Dendritic cell treated with granulocyte-macrophage colony-stimulating factor and Interleukin-4, amounts not matched to agents 40 ng/mL and 50 ng/mL, for 4 days (primary cell): ENCODE measurements at regions not wholly inside any gene's neighbourhood (a gene's known extent, or its start where the extent isn't known, plus 50 kb on each side); places are given as distances from the start of the nearest gene placed in this dataset.

Experiments used
- H3K27ac Mint-ChIP-seq: one replicate; pipeline ENCODE4 v1.8.0; 2022; ENCODE audit warnings: mild to moderate bottlenecking, mixed read lengths
- H3K27me3 Mint-ChIP-seq: one replicate; pipeline ENCODE4 v1.8.0; 2022; ENCODE audit warnings: mild to moderate bottlenecking, mixed read lengths
- H3K36me3 Mint-ChIP-seq: one replicate; pipeline ENCODE4 v1.8.0; 2022; ENCODE audit warnings: low read depth, mixed read lengths
- H3K4me1 Mint-ChIP-seq: one replicate; pipeline ENCODE4 v1.8.0; 2022; ENCODE audit warnings: low read depth, mixed read lengths
- H3K4me3 Mint-ChIP-seq: one replicate; pipeline ENCODE4 v1.8.0; 2022; ENCODE audit warnings: mild to moderate bottlenecking, moderate library complexity, mixed read lengths
- H3K9me3 Mint-ChIP-seq: one replicate; pipeline ENCODE4 v1.8.0; 2022; ENCODE audit warnings: mixed read lengths
- intact Hi-C: fragments of 100-400 bp; cut with micrococcal nuclease; formaldehyde crosslinking; loops from one replicate; pipeline ENCODE4 v1.15.0; 2022

GRCh38 chr18:71441156-71441555, 1103.0 kb downstream of the CBLN2 start:
- H3K4me1 Mint-ChIP-seq: no peaks in the 10 kb centered on the region
- no peaks in the 10 kb centered on the region for H3K36me3 Mint-ChIP-seq
- peaks cover 21% of the 10 kb centered on the region for H3K9me3 Mint-ChIP-seq
- no peak overlapping the region for H3K4me3 Mint-ChIP-seq
- intact Hi-C loops: no loop called here
- H3K27me3 Mint-ChIP-seq: no peaks in the 10 kb centered on the region
- no peak overlapping the region for H3K27ac Mint-ChIP-seq

- Mint-ChIP-seq H3K9me3 (no peaks in the 10 kb centered on the region), H3K36me3 (no peaks in the 10 kb centered on the region), H3K27me3 (no peaks in the 10 kb centered on the region), H3K4me1 (no peaks in the 10 kb centered on the region), H3K4me3 (no peak overlapping the region), H3K27ac (no peak overlapping the region)
- intact Hi-C loops: no loop called here
These were observed 1106.6 kb downstream of the CBLN2 start for GRCh38 chr18:71437511-71437910.

DNA sequence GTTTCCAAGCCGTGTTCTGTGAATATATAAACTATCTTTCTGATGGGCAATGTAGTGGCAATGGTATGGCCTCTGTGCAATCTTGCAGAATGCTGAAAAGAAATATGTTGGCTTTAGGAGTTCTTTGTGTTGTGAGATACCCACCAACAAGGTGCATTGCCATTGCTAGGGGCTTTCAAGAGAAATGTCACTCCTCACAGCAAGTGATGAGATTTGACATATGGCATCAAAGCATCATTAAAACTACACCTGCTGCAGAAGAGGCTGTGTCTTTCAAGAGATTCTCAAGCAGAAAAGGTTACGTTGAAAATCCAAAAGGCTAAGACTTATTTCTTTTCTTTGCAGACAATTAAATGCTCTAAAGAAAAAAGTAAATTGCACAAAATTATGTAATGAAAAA, 1110.8 kb downstream of the CBLN2 start:
- Mint-ChIP-seq H3K27me3 (no peaks in the 10 kb centered on the region), H3K4me1 (no peaks in the 10 kb centered on the region), H3K27ac (no peak overlapping the region), H3K4me3 (no peak overlapping the region), H3K36me3 (no peaks in the 10 kb centered on the region), H3K9me3 (no peaks in the 10 kb centered on the region)
- intact Hi-C loops: no loop called here

- intact Hi-C loops: no loop called here
- no peaks in the 10 kb centered on the region for H3K27me3 Mint-ChIP-seq
- no peak overlapping the region for H3K4me3 Mint-ChIP-seq
- no peaks in the 10 kb centered on the region for H3K4me1 Mint-ChIP-seq
- H3K9me3 Mint-ChIP-seq: no peaks in the 10 kb centered on the region
- no peaks in the 10 kb centered on the region for H3K36me3 Mint-ChIP-seq
- no peak overlapping the region for H3K27ac Mint-ChIP-seq
These were observed 1112.5 kb downstream of the CBLN2 start for GRCh38 chr18:71431689-71432088.

GRCh38 chr18:71431171-71431570, 1113.0 kb downstream of the CBLN2 start:
- Mint-ChIP-seq H3K4me3 (no peak overlapping the region), H3K36me3 (no peaks in the 10 kb centered on the region), H3K9me3 (no peaks in the 10 kb centered on the region), H3K4me1 (no peaks in the 10 kb centered on the region), H3K27ac (no peak overlapping the region), H3K27me3 (no peaks in the 10 kb centered on the region)
- intact Hi-C loops: no loop called here

DNA sequence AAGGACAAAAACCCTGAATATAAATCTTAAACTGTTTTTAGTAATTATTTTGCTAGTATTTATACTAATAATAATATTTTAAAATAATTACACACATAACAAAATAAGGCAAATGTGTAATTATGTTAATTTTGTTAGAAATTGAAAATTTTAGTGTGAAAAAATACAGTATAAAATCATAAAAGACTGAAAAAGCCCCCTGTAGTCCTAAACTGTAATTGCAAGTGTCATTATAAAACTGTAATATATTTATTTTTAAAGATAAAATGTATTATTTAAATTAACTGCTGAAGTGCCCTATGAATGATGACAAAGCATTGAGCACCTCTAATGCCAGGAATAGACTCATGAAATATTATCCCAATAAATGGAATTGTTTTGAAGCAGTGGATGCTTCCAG, 1117.7 kb downstream of the CBLN2 start:
- no peaks in the 10 kb centered on the region for H3K36me3 Mint-ChIP-seq
- H3K4me1 Mint-ChIP-seq: no peaks in the 10 kb centered on the region

DNA sequence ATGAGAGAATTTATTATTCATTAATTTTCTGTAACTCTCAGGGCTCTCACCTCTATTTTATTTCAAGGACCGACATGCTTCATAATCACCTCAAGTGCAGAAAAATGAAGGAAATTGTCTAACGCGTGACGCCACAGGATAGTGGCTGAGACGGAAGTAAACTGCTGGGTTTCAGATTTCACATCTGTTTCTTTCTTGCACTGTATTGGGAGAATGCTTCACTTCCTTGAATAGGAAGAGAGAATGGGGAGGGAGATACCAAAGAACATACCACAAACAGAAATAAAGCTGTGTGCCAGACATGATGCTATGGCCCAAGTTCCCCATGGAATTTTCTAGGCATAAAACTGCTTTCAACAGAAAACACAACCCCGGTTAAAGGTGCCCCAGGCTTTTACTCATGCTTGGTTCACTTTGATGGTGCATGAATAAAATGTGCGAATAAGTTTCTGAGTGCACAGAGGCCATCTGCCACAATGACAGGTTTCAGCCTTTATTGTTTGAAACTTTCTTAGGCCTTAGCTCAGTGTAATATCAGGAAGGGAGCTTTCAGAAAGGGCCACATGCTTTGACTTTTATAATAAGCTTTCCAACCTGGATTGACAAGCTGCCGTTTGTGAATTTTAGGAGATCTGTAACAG, 1116.4 kb downstream of the SOCS6 start:
- Mint-ChIP-seq H3K27ac (no peak overlapping the region), H3K27me3 (no peaks in the 10 kb centered on the region), H3K9me3 (no peaks in the 10 kb centered on the region), H3K4me1 (no peaks in the 10 kb centered on the region), H3K36me3 (no peaks in the 10 kb centered on the region), H3K4me3 (no peak overlapping the region)
- intact Hi-C loops: no loop called here

More for the DNA sequence above, 1117.7 kb downstream of the CBLN2 start:
- intact Hi-C loops: no loop called here
- Mint-ChIP-seq H3K4me3 (no peak overlapping the region), H3K9me3 (peaks cover 6% of the 10 kb centered on the region), H3K27me3 (no peaks in the 10 kb centered on the region), H3K27ac (no peak overlapping the region)

- Mint-ChIP-seq H3K36me3 (no peaks in the 10 kb centered on the region), H3K27ac (no peak overlapping the region), H3K27me3 (no peaks in the 10 kb centered on the region), H3K4me1 (no peaks in the 10 kb centered on the region), H3K9me3 (no peaks in the 10 kb centered on the region), H3K4me3 (no peak overlapping the region)
- intact Hi-C loops: no loop called here
These were observed 1114.7 kb downstream of the SOCS6 start for GRCh38 chr18:71403501-71403900.

DNA sequence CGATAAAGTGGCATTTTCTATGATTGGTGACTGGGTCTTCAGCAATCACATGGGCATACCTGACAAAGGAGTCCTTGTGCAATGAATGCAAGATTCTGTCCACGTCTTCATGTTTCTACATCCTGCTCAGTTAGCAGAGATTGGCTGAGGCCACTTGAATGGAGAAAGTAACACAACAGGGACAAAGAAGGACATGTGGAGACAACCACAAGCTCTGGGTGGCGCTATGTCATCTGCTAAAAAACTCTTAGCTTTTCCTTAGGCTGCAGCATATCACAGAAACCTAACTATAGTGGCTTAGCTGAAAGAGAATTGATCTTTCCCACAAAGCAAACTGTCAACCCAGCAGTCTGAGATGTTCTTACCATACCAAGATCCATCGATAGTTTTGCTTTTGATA, 1109.7 kb downstream of the SOCS6 start:
- intact Hi-C loops: no loop called here
- Mint-ChIP-seq H3K4me1 (no peaks in the 10 kb centered on the region), H3K36me3 (no peaks in the 10 kb centered on the region), H3K9me3 (no peaks in the 10 kb centered on the region), H3K27ac (no peak overlapping the region), H3K4me3 (no peak overlapping the region), H3K27me3 (no peaks in the 10 kb centered on the region)

DNA sequence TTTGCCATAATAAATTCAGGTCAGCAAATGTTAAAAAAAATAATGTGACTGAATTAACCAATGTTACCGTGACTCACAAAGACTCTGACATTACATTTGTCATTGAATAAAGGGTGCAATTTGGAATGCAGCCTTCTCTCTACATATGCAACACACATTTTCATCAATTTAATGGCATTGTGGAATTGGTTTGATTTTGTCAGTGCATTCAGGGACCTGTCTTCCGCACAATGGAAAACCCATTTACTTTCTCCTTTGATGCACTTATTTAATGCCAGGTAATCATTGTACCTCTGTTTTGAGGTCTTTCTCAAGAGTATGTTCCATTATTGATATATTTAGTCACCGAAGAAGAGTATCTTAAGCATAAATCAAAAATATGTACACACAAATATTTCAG, 1099.3 kb downstream of the SOCS6 start:
- H3K27ac Mint-ChIP-seq: no peak overlapping the region
- H3K4me3 Mint-ChIP-seq: no peak overlapping the region
- H3K4me1 Mint-ChIP-seq: no peaks in the 10 kb centered on the region
- H3K27me3 Mint-ChIP-seq: no peaks in the 10 kb centered on the region
- intact Hi-C loops: no loop called here
- H3K36me3 Mint-ChIP-seq: no peaks in the 10 kb centered on the region
- no peaks in the 10 kb centered on the region for H3K9me3 Mint-ChIP-seq

- Mint-ChIP-seq H3K4me1 (no peaks in the 10 kb centered on the region), H3K9me3 (peaks cover 17% of the 10 kb centered on the region), H3K27ac (no peak overlapping the region), H3K36me3 (no peaks in the 10 kb centered on the region), H3K27me3 (no peaks in the 10 kb centered on the region), H3K4me3 (no peak overlapping the region)
- intact Hi-C loops: no loop called here
These were observed 1085.6 kb downstream of the SOCS6 start for GRCh38 chr18:71374294-71375000.

- Mint-ChIP-seq H3K4me3 (no peak overlapping the region), H3K4me1 (no peaks in the 10 kb centered on the region), H3K36me3 (no peaks in the 10 kb centered on the region), H3K27ac (no peak overlapping the region), H3K9me3 (peaks cover 31% of the 10 kb centered on the region), H3K27me3 (no peaks in the 10 kb centered on the region)
- intact Hi-C loops: no loop called here
These were observed 1083.2 kb downstream of the SOCS6 start for GRCh38 chr18:71371951-71372605.

GRCh38 chr18:71370671-71371445, 1082.0 kb downstream of the SOCS6 start:
- peaks cover 42% of the 10 kb centered on the region for H3K9me3 Mint-ChIP-seq
- no peak overlapping the region for H3K4me3 Mint-ChIP-seq

DNA sequence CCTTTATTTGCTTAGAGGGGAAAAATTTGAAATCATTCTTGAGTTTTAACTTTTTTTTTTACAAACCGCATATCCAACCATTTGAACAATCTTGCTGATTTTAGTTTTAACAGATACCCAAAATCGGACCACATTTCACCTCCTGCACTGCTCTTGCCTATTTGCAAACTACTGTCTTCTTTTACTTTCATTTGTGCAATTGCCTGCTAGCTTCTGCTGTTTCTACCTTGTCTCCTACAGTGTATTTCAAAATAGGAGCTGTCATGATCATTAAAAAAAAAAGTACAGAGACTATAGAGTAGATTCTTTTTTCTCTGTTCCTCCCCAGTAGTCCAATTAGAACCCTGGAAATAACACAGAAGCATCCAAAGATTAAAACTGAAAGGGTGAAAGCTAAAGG, 1081.2 kb downstream of the SOCS6 start:
- peaks cover 42% of the 10 kb centered on the region for H3K9me3 Mint-ChIP-seq

More at GRCh38 chr18:71370671-71371445, 1082.0 kb downstream of the SOCS6 start:
- intact Hi-C loops: no loop called here
- Mint-ChIP-seq H3K27me3 (no peaks in the 10 kb centered on the region), H3K36me3 (no peaks in the 10 kb centered on the region), H3K27ac (no peak overlapping the region), H3K4me1 (no peaks in the 10 kb centered on the region)

More for the DNA sequence above, 1081.2 kb downstream of the SOCS6 start:
- Mint-ChIP-seq H3K36me3 (no peaks in the 10 kb centered on the region), H3K4me1 (no peaks in the 10 kb centered on the region), H3K27ac (no peak overlapping the region), H3K4me3 (no peak overlapping the region), H3K27me3 (no peaks in the 10 kb centered on the region)
- intact Hi-C loops: no loop called here
